GM18505 (cell line): ENCODE measurements at regions not wholly inside any gene's neighbourhood (a gene's known extent, or its start where the extent isn't known, plus 50 kb on each side); places are given as distances from the start of the nearest gene placed in this dataset.

Source experiments
- ATAC-seq: cut with Tn5 transposase; IDR thresholded peaks from one replicate; pipeline ENCODE4 v1.9.1; 2021; ENCODE audit not compliant: unreplicated experiment
- POLR2A ChIP-seq: IDR thresholded peaks from 4 replicates; pipeline ENCODE4 v1.6.1; 2011; ENCODE audit warnings: borderline replicate concordance; ENCODE audit not compliant: insufficient read depth, insufficient read length; ENCODE audit errors: extremely low read depth

- TF ChIP-seq POLR2A: no peak
- no peak for ATAC-seq
These were observed 662.2 kb downstream of the TOX3 start for GRCh38 chr16:51884773-51885172.

GRCh38 chr16:51881731-51882130, 665.2 kb downstream of the TOX3 start:
- no peak for TF ChIP-seq POLR2A
- no peak for ATAC-seq

GRCh38 chr16:51880776-51881175, 666.2 kb downstream of the TOX3 start:
- ATAC-seq: no peak
- TF ChIP-seq POLR2A: no peak

- ATAC-seq: no peak
These were observed 669.3 kb downstream of the TOX3 start for GRCh38 chr16:51877686-51878085.

GRCh38 chr16:51876934-51877333, 670.0 kb downstream of the TOX3 start:
- no peak for TF ChIP-seq POLR2A
- no peak for ATAC-seq

More at GRCh38 chr16:51877686-51878085, 669.3 kb downstream of the TOX3 start:
- no peak for TF ChIP-seq POLR2A

GRCh38 chr16:51876601-51876875, 670.4 kb downstream of the TOX3 start:
- TF ChIP-seq POLR2A: no peak

GRCh38 chr16:51875834-51876600, 670.9 kb downstream of the TOX3 start:
- TF ChIP-seq POLR2A: no peak
- no peak for ATAC-seq

More at GRCh38 chr16:51876601-51876875, 670.4 kb downstream of the TOX3 start:
- no peak for ATAC-seq

- TF ChIP-seq POLR2A: no peak
- no peak for ATAC-seq
These were observed 674.4 kb downstream of the TOX3 start for GRCh38 chr16:51872524-51872923.

- no peak for ATAC-seq
- TF ChIP-seq POLR2A: no peak
These were observed 676.6 kb downstream of the TOX3 start for GRCh38 chr16:51870296-51870854.

GRCh38 chr16:51869176-51869575, 677.8 kb downstream of the TOX3 start:
- no peak for TF ChIP-seq POLR2A
- ATAC-seq: no peak

- ATAC-seq: no peak
- no peak for TF ChIP-seq POLR2A
These were observed 678.3 kb downstream of the TOX3 start for GRCh38 chr16:51868631-51869030.

- ATAC-seq: no peak
- no peak for TF ChIP-seq POLR2A
These were observed 679.4 kb downstream of the TOX3 start for GRCh38 chr16:51867386-51868065.

GRCh38 chr16:51864575-51864974, 682.4 kb downstream of the TOX3 start:
- no peak for ATAC-seq
- no peak for TF ChIP-seq POLR2A

- ATAC-seq: no peak
- no peak for TF ChIP-seq POLR2A
These were observed 692.5 kb downstream of the TOX3 start for GRCh38 chr16:51854401-51854951.
